NB4 (cell line): ENCODE measurements at regions not wholly inside any gene's neighbourhood (a gene's known extent, or its start where the extent isn't known, plus 50 kb on each side); places are given as distances from the start of the nearest gene placed in this dataset.

ENCODE experiments used
- CTCF ChIP-seq: IDR thresholded peaks from one replicate; pipeline ENCODE4 v1.5.1; 2012; ENCODE audit warnings: low read depth, low read length
- MAX ChIP-seq: IDR thresholded peaks from 2 replicates; pipeline ENCODE4 v1.6.1; 2011; ENCODE audit warnings: low read depth, low read length
- POLR2A ChIP-seq: IDR thresholded peaks from 2 replicates; pipeline ENCODE4 v1.6.1; 2011; ENCODE audit warnings: mild to moderate bottlenecking; ENCODE audit not compliant: insufficient read length; ENCODE audit errors: extremely low read depth

GRCh38 chr3:39752019-39752637 lies 57.3 kb upstream of the MYRIP start:
- TF ChIP-seq POLR2A, result no peak
- TF ChIP-seq CTCF, result no peak
- no peak for TF ChIP-seq MAX
